Ishikawa (cell line): ENCODE measurements at regions not wholly inside any gene's neighbourhood (a gene's known extent, or its start where the extent isn't known, plus 50 kb on each side); places are given as distances from the start of the nearest gene placed in this dataset.

ENCODE experiments used
- CEBPB ChIP-seq: IDR thresholded peaks from 2 replicates; pipeline ENCODE4 v1.6.1; 2012
- CREB1 ChIP-seq: IDR thresholded peaks from 2 replicates; pipeline ENCODE4 v1.6.1; 2012; ENCODE audit warnings: low read depth
- EGR1 ChIP-seq: IDR thresholded peaks from 2 replicates; pipeline ENCODE4 v1.6.1; 2012
- EP300 ChIP-seq: IDR thresholded peaks from 2 replicates; pipeline ENCODE4 v1.6.1; 2012; ENCODE audit warnings: borderline replicate concordance
- FOXM1 ChIP-seq: IDR thresholded peaks from 2 replicates; pipeline ENCODE4 v1.6.1; 2012; ENCODE audit warnings: low read depth, borderline replicate concordance
- NFIC ChIP-seq: IDR thresholded peaks from 2 replicates; pipeline ENCODE4 v1.6.1; 2012
- RAD21 ChIP-seq: IDR thresholded peaks from 2 replicates; pipeline ENCODE4 v1.6.1; 2012; ENCODE audit warnings: low read depth
- TAF1 ChIP-seq: IDR thresholded peaks from 2 replicates; pipeline ENCODE4 v1.6.1; 2012; ENCODE audit warnings: low read depth, mild to moderate bottlenecking
- TCF12 ChIP-seq: IDR thresholded peaks from 2 replicates; pipeline ENCODE4 v1.6.1; 2012; ENCODE audit warnings: low read depth
- TEAD4 ChIP-seq: IDR thresholded peaks from 2 replicates; pipeline ENCODE4 v1.6.1; 2012
- YY1 ChIP-seq: IDR thresholded peaks from 2 replicates; pipeline ENCODE4 v1.6.1; 2012; ENCODE audit warnings: low read depth
- ZBTB7A ChIP-seq: IDR thresholded peaks from 2 replicates; pipeline ENCODE4 v1.6.1; 2012; ENCODE audit warnings: low read depth
- TF ChIP-seq, protein P1 (sequence below): IDR thresholded peaks from 2 replicates; pipeline ENCODE4 v1.6.1; 2012
- TF ChIP-seq, protein P2 (sequence below): IDR thresholded peaks from 2 replicates; pipeline ENCODE4 v1.6.1; 2012
- TF ChIP-seq, protein P3 (sequence below): IDR thresholded peaks from 2 replicates; pipeline ENCODE4 v1.6.1; 2012; ENCODE audit warnings: low read depth, mild to moderate bottlenecking

GRCh38 chr1:219099307-219099706 is 74.4 kb upstream of the LYPLAL1 start:
- TF ChIP-seq, protein P1, sequence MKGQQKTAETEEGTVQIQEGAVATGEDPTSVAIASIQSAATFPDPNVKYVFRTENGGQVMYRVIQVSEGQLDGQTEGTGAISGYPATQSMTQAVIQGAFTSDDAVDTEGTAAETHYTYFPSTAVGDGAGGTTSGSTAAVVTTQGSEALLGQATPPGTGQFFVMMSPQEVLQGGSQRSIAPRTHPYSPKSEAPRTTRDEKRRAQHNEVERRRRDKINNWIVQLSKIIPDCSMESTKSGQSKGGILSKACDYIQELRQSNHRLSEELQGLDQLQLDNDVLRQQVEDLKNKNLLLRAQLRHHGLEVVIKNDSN, result no peak
- TF ChIP-seq, protein P2, sequence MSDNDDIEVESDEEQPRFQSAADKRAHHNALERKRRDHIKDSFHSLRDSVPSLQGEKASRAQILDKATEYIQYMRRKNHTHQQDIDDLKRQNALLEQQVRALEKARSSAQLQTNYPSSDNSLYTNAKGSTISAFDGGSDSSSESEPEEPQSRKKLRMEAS, result no peak

- TF ChIP-seq CEBPB (no peak), CREB1 (no peak), YY1 (no peak), TAF1 (no peak), EGR1 (no peak), TCF12 (no peak), ZBTB7A (no peak), EP300 (no peak), FOXM1 (no peak), TEAD4 (no peak), RAD21 (no peak), NFIC (no peak)
- TF ChIP-seq, protein P3, sequence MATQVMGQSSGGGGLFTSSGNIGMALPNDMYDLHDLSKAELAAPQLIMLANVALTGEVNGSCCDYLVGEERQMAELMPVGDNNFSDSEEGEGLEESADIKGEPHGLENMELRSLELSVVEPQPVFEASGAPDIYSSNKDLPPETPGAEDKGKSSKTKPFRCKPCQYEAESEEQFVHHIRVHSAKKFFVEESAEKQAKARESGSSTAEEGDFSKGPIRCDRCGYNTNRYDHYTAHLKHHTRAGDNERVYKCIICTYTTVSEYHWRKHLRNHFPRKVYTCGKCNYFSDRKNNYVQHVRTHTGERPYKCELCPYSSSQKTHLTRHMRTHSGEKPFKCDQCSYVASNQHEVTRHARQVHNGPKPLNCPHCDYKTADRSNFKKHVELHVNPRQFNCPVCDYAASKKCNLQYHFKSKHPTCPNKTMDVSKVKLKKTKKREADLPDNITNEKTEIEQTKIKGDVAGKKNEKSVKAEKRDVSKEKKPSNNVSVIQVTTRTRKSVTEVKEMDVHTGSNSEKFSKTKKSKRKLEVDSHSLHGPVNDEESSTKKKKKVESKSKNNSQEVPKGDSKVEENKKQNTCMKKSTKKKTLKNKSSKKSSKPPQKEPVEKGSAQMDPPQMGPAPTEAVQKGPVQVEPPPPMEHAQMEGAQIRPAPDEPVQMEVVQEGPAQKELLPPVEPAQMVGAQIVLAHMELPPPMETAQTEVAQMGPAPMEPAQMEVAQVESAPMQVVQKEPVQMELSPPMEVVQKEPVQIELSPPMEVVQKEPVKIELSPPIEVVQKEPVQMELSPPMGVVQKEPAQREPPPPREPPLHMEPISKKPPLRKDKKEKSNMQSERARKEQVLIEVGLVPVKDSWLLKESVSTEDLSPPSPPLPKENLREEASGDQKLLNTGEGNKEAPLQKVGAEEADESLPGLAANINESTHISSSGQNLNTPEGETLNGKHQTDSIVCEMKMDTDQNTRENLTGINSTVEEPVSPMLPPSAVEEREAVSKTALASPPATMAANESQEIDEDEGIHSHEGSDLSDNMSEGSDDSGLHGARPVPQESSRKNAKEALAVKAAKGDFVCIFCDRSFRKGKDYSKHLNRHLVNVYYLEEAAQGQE, result no peak
- TF ChIP-seq, protein P1, result no peak
- TF ChIP-seq, protein P2, result no peak
These were observed 73.6 kb upstream of the LYPLAL1 start for GRCh38 chr1:219100059-219100458.

GRCh38 chr1:219105893-219106292 is 67.8 kb upstream of the LYPLAL1 start:
- TF ChIP-seq, protein P3, result no peak
- no peak for TF ChIP-seq TEAD4

GRCh38 chr1:219109424-219110018 is 64.2 kb upstream of the LYPLAL1 start:
- TF ChIP-seq, protein P2, result no peak
- TF ChIP-seq, protein P3, result no peak
- TF ChIP-seq NFIC, result no peak

DNA sequence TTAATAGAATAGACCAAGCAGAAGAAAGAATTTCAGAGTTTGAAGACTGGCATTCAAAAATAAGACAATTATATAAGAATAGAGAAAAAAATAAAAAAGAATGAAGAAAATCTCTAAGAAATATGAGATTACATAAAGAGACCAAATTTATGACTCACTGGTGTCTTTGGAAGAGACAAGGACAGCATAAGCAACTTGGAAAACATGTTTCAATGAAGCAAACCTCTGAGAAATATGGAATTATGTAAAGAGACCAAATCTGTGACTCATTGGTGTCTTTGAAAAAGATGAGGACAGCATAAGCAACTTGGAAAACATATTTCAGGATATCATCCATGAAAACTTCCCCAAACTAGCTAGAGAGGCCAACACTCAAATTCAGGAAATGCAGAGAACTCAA is 60.4 kb upstream of the LYPLAL1 start:
- no peak for TF ChIP-seq FOXM1
- TF ChIP-seq, protein P3, result no peak
- no peak for TF ChIP-seq EP300
- TF ChIP-seq, protein P2, result no peak
- no peak for TF ChIP-seq CREB1
